ENCODE measurements at regions not wholly inside any gene's neighbourhood (a gene's known extent, or its start where the extent isn't known, plus 50 kb on each side); places are given as distances from the start of the nearest gene placed in this dataset.

- no peak overlapping the region for H3K4me2 ChIP-seq (ENCODE audit: insufficient read depth, low read length)
- peaks cover 26% of the 10 kb centered on the region for H3K4me1 ChIP-seq (ENCODE audit: insufficient read depth, low read length)
- no peaks in the 10 kb centered on the region for H4K20me1 ChIP-seq (ENCODE audit: insufficient read depth, low read length)
- no peak overlapping the region for H3K27ac ChIP-seq (ENCODE audit: low read depth, low read length)
- no peak for DNase-seq (ENCODE audit: insufficient read length, low spot score, missing footprints)
- H3K27me3 ChIP-seq (ENCODE audit: insufficient read depth, low read length): no peaks in the 10 kb centered on the region
- H3K4me3 ChIP-seq (ENCODE audit: insufficient read depth, low read length): no peak overlapping the region
- no peaks in the 10 kb centered on the region for H3K9me3 ChIP-seq (ENCODE audit: low read depth, low read length)
- H3K36me3 ChIP-seq (ENCODE audit: insufficient read depth, low read length): no peaks in the 10 kb centered on the region
- no peaks in the 10 kb centered on the region for H3K79me2 ChIP-seq (ENCODE audit: insufficient read depth, low read length)
- no peak for TF ChIP-seq CTCF (IDR thresholded peaks at IDR 0.05; ENCODE audit: extremely low read depth, low read depth, low read length)
- H2AFZ ChIP-seq (ENCODE audit: low read length): no peak overlapping the region
These were observed 383.2 kb downstream of the CHSY3 start for GRCh38 chr5:130287438-130287837.

- Histone ChIP-seq H3K27ac (ENCODE audit: low read depth, low read length) (no peak overlapping the region), H3K9me3 (ENCODE audit: low read depth, low read length) (no peaks in the 10 kb centered on the region), H3K27me3 (ENCODE audit: insufficient read depth, low read length) (no peaks in the 10 kb centered on the region), H3K4me3 (ENCODE audit: insufficient read depth, low read length) (no peak overlapping the region), H3K79me2 (ENCODE audit: insufficient read depth, low read length) (no peaks in the 10 kb centered on the region), H3K36me3 (ENCODE audit: insufficient read depth, low read length) (no peaks in the 10 kb centered on the region), H4K20me1 (ENCODE audit: insufficient read depth, low read length) (no peaks in the 10 kb centered on the region), H3K4me1 (ENCODE audit: insufficient read depth, low read length) (peaks cover 27% of the 10 kb centered on the region), H2AFZ (ENCODE audit: low read length) (no peak overlapping the region), H3K4me2 (ENCODE audit: insufficient read depth, low read length) (no peak overlapping the region)
- TF ChIP-seq CTCF (IDR thresholded peaks at IDR 0.05; ENCODE audit: extremely low read depth, low read depth, low read length): no peak
- peak; percentile 82 for DNase-seq (ENCODE audit: insufficient read length, low spot score, missing footprints)
These were observed 382.7 kb downstream of the CHSY3 start for GRCh38 chr5:130286971-130287370.

GRCh38 chr5:130282049-130282448 is 377.8 kb downstream of the CHSY3 start:
- peak overlapping the region; percentile 1 for H2AFZ ChIP-seq (ENCODE audit: low read length)

More at GRCh38 chr5:130282049-130282448, 377.8 kb downstream of the CHSY3 start:
- peak; percentile 73 for DNase-seq (ENCODE audit: insufficient read length, low spot score, missing footprints)
- Histone ChIP-seq H3K4me2 (ENCODE audit: insufficient read depth, low read length) (no peak overlapping the region), H3K27me3 (ENCODE audit: insufficient read depth, low read length) (no peaks in the 10 kb centered on the region), H3K4me3 (ENCODE audit: insufficient read depth, low read length) (no peak overlapping the region), H3K36me3 (ENCODE audit: insufficient read depth, low read length) (no peaks in the 10 kb centered on the region), H3K9me3 (ENCODE audit: low read depth, low read length) (no peaks in the 10 kb centered on the region), H3K79me2 (ENCODE audit: insufficient read depth, low read length) (no peaks in the 10 kb centered on the region), H3K27ac (ENCODE audit: low read depth, low read length) (peak overlapping the region; percentile 46), H3K4me1 (ENCODE audit: insufficient read depth, low read length) (peaks cover 33% of the 10 kb centered on the region), H4K20me1 (ENCODE audit: insufficient read depth, low read length) (no peaks in the 10 kb centered on the region)
- no peak for TF ChIP-seq CTCF (IDR thresholded peaks at IDR 0.05; ENCODE audit: extremely low read depth, low read depth, low read length)
